GM21390 (cell line): ENCODE measurements at regions not wholly inside any gene's neighbourhood (a gene's known extent, or its start where the extent isn't known, plus 50 kb on each side); places are given as distances from the start of the nearest gene placed in this dataset.
"Not testable (repeated sequence)": the region's sequence is repeated elsewhere in the genome, so short reads cannot be mapped to it uniquely, and the experiment has no call there.

Source experiments
- ATAC-seq: cut with Tn5 transposase; IDR thresholded peaks from one replicate; pipeline ENCODE4 v1.9.1; 2021; ENCODE audit not compliant: unreplicated experiment

- ATAC-seq = no peak
Observed at GRCh38 chrX:139201924-139202323, 328.6 kb upstream of the F9 start.

GRCh38 chrX:139200793-139201192 is 329.7 kb upstream of the F9 start:
- ATAC-seq = no peak

DNA sequence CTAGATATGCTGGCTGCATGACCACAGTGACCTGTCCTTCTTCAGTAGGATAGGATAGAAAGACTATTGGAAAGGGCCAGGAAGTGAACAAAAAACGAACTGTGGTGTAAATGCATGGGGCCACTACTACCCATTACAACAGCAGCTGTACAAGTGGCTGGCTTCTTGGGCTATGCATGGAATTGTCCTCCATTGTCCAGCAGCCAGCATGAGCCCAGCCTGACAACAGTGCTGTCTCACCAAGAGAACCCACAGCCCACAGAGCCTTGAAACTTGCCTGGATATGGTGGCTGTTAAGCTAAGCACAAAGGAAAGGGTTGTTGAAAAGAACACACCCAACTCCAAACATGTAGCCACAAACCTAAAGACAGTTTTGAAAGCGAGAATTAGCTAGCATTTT is 330.2 kb upstream of the F9 start:
- no peak for ATAC-seq

DNA sequence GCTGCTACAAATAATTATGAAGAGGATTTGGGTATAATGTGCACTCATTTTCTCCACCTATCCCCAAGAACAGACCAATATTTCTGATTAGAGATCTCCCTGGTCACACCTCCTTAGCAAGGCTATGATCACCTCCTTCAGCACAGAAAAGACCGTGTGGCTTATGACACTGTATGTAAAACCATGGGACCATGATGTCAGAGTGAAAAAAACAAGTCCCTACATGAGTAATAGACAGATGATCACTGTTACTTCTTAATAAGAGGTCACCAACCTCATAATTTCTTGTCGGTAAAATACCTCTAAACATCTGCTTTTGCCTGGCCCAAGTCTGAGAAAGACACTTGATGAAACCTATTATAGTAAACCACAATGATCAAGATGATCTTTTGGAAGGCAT is 330.6 kb upstream of the F9 start:
- no peak for ATAC-seq

GRCh38 chrX:139198936-139199335 is 331.6 kb upstream of the F9 start:
- no peak for ATAC-seq

DNA sequence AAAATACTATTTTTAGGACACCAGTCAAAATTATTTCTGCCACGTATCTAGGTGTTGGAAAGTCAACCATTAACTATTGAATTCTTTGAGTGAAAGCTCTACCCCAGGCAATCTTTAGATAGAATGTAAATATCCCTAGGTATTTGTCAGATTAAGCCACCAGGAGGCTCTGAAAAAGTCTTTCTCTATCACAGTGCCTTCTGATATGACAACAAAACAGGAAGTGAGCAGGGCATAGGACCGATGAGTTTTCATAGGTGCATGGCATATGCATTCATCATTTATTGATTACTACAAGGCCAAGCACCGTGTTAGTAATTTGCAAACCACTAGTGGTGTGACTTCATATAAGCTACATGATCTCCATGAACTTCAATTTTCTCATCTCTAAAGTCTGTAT is 333.6 kb upstream of the F9 start:
- no peak for ATAC-seq

GRCh38 chrX:139194571-139195280 is 335.8 kb upstream of the F9 start:
- no peak for ATAC-seq

DNA sequence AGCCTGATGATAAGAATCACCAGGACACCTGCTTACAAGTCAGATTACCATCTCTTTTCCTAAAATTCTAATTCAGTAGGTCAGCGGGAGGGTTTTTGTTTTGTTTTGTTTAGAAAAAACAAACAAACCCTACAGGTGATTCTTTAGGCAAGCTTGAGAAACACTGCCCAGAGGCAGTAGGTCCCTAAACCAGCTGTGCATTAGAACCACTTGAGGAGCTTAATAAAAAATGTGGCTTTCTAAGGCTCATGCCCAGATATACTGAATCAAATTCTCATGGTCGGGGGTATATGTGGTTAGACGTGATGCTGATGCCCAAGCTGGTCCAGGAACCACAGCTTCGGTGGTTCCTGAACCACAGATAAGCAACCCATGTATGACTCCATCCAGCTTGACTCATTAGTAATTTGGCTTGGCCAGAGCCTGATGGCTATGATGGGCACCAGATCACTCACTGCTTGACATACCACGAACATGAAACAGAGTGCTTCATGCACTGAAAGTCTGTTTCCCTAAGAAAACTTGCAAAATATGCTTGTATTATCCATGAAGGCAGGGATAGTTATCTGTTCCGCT is 338.1 kb upstream of the F9 start:
- no peak for ATAC-seq

- no peak for ATAC-seq
Observed at GRCh38 chrX:139191746-139192385, 338.7 kb upstream of the F9 start.

DNA sequence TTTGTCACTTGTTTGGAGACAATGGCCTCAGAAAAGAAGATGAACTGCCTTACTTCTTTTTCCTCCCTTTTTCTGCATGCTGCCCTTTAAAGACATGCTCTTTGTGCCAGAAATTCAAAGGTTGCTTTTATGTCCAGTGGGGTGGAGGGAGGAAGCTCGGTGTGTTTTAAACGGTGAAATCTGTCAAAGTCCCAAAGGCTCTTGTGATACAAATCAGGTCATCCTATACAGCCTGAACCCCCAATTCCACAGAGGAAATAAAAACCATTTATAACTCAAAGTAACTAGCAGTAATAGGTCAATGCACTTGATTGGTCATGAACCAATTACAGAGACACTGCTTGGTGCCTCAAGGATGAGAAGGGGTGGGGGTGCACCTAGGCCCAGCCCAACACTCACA is 339.3 kb upstream of the F9 start:
- ATAC-seq = no peak

DNA sequence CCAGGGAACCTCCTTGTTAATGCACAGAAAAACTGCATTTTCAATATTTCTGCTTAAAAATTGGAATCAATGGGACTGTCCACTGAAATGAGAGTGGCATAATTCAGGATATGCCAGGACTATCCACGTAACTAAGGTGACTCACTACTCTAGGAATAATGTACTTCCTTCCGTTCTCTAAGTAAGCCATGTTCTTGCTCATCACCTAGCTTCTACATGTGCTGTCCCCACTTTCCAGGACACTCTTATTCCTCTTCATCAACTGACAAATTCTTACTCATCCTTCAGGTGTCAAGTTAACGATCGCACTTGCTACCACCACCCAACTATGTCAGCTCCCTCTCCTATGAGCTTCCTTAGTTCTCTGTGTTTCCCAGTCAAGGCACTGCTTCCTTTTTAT is 342.8 kb upstream of the F9 start:
- ATAC-seq = no peak

DNA sequence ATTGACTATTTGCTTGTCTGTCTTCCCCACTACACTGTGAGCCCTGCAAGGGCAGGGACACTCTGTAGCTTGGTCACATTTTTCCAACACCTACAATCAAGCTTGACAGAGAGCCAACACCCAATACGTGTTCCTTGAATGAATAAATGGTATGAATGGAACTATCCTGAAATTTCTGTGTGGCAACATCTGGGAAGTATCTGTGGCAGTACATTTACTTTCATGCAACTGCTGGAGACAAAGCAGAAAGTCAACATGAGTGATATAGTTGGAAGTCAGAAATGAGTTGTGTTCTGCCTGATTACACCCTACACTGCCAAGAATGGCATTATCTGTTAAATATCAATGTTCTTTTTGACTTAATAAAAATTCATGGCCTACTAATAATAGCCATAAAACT is 343.5 kb upstream of the F9 start:
- no peak for ATAC-seq

DNA sequence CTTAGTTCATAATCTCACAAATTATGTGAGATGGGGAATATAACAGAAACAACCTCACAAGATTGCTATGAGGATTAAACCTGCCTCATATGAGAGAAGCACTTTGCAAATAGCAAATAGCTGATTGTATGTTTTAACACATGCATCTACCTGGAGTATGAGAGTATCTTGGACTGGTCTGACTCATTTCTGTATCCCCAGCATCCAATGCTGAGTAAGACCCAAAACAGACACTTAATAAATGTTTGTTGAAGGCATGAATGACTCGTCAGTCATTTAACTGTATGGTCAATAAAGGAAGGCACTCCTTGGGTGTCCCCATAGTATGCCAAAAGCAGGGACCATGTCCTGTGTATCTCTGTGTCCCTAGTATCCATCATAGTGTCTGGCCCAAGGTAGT is 350.9 kb upstream of the F9 start:
- ATAC-seq = no peak

DNA sequence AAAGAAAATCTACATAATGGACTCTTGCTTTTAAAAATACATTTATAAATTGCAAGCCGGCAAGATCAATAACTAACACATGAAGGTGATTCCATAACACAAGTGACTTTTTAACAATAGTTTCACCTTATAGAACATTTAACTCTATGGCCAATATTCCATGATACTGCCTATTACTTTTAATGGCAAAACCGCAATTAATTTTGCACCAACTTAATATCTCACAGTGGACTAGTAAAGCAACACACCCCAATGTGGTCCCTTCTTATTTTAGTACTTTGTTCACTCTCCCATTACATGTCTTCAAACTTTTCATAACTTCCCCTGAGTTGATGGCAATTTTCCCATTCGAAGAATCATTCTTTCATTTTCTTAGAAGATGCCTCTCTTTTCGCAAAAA is 351.6 kb upstream of the F9 start:
- no peak for ATAC-seq

DNA sequence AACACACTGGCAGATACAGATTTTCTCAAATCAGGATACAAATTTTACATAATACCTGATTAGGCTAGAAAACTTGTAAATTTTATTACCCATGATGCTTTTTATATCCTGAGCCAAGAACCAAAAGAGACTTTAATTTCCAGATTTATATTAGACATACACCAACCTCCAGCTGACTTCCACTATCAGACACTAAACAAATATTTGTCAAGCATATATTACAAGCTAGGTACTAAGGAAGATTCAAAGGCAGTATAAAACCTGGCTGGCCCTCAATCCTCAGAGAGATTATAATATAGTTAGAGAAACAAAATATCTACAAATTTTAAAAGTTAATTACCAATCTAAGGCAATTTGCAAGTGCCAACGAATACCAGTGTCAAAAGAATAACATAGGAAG is 357.8 kb upstream of the F9 start:
- no peak for ATAC-seq

GRCh38 chrX:139170526-139171173 is 359.9 kb upstream of the F9 start:
- no peak for ATAC-seq

- ATAC-seq = no peak
Observed at GRCh38 chrX:139167282-139167681, 363.3 kb upstream of the F9 start.

GRCh38 chrX:139158256-139158655 is 372.3 kb upstream of the F9 start:
- no peak for ATAC-seq

DNA sequence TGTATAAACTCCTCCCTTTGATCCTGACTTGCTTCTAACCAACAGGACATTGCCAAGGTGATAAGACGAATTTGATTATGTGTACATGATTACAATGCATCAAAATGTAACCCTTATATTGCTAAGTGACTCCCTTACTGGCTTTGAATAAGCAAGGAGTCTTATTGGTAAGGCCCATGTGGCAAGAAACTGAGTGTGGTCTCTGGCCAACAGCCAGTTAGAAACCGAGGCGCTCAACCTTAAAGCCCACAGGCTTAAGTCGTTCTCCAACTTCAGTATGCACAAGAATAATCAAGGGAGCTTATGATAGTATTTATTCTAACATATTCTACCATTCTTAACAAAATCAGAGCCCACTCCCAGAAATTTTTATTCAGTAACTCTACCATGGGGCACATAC is 374.2 kb upstream of the F9 start:
- ATAC-seq = no peak

- ATAC-seq = not testable (repeated sequence)
Observed at GRCh38 chrX:139146625-139147024, 383.9 kb upstream of the F9 start.

GRCh38 chrX:139141370-139141769 is 389.2 kb upstream of the F9 start:
- ATAC-seq = no peak

- ATAC-seq = no peak
Observed at GRCh38 chrX:139134316-139134715, 396.2 kb upstream of the F9 start.
